ENCODE measurements at regions not wholly inside any gene's neighbourhood (a gene's known extent, or its start where the extent isn't known, plus 50 kb on each side); places are given as distances from the start of the nearest gene placed in this dataset.
A peak's percentile ranks its signal among the peaks of the same experiment; 100 is the strongest.
"Not testable (repeated sequence)": the region's sequence is repeated elsewhere in the genome, so short reads cannot be mapped to it uniquely, and the experiment has no call there.

- no peak for DNase-seq
These were observed 205.9 kb upstream of the VCX start for GRCh38 chrX:7637066-7637465.

DNA sequence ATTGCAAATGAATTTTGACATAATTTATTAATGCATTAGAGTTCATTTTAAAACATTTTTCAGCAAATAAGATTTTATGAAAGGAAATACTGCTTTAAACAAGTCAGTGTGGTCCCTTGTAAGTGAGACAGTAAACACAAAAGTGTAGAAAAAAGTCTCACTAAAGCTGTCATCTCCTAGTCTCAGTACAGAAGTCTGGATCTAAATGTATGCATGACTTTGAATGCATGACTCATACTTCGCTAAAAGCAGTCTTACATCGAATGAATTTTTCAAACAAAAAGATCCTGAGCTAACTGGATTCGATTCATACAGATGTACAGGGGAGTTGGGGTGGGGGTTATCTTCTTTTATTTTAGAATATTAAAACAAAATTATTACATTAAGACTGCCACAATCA, 207.4 kb upstream of the VCX start:
- no peak for DNase-seq

DNA sequence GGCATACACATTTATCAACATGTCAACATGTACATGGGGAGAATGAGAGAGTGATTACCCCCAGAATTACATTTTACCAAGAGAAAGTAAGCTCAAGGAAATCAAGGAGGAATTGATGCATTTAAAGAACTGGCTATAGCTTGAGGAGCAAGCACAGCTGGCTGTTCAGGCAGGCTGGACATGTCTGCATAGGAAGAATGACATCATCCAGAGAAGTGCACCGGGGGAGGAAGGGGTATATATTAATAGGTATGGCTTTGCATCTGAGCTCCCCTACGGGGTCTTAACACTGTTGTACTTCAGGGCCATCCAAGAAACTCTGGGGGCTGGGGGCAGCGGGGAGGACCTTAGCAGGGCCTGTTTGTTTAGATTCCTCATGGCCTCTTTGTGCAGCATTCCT, 222.4 kb upstream of the VCX start:
- no peak for DNase-seq

DNA sequence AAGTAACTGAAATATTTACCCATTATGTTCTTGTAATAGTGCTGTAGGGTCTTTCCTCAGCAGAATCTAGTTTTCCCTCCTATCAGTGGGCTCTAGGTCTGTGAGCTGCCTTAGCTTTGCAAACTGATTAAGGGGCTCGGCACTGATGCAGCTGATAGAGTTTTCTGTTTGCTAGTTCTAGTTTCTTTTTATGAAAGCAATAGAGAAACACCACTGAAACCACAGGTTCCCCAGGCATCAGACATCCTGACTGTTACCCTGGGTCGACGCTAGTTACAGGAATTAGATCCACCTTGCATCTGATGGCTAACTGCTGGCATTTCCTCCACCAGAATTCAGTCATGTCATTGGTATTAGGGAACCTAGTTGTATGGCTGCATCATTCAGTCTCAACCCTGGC, 225.0 kb upstream of the VCX start:
- DNase-seq, result no peak

GRCh38 chrX:7614616-7615015, 228.4 kb upstream of the VCX start:
- peak; percentile 1 for DNase-seq

DNA sequence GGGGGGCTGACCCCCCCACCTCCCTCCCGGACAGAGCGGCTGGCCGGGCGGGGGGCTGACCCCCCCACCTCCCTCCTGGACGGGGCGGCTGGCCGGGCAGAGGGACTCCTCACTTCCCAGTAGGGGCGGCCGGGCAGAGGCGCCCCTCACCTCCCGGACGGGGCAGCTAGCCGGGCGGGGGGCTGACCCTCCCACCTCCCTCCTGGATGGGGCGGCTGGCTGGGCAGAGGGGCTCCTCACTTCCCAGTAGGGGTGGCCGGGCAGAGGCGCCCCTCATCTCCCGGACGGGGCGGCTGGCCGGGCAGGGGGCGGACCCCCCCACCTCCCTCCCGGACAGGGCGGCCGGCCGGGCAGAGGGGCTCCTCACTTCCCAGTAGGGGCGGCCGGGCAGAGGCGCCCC, 234.3 kb upstream of the VCX start:
- DNase-seq, result not testable (repeated sequence)

GRCh38 chrX:7606039-7606652, 236.8 kb upstream of the VCX start:
- DNase-seq, result no peak

DNA sequence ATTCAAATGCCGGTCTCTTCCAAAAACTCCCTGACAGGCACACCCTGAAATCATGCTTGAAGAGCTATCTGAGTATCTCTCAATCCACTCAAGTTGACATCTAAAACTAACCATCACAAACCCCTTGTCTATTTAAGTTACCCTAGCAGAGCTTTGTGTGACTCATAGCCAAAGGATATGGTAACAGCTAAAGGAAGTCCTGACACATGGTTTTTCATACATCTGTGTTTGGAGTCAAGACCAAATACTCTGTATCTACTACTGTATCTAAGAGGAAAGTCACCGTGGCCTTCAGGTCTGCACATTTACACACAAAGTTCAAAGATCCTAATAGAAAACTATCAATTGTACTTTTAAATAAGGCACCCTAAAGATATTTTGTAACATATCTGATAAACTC, 239.6 kb upstream of the VCX start:
- no peak for DNase-seq

DNA sequence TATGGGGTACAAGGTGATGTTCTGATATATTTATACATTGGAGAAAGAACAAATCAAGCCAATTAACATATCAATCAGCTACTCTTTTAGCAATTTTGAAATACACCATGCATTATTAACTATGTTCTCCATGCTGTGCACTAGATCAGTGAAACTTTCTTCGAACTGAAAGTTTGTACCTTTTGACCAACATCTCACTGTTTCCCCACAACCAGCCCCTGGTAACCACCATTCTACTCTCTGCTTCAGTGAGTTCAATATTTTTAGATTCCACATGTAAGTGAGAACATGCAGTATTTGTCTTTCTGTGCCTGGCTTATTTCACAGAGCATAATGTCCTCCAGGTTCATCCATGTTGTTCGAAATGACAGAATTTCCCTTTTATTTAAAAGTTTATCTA, 246.1 kb upstream of the VCX start:
- DNase-seq, result no peak

DNA sequence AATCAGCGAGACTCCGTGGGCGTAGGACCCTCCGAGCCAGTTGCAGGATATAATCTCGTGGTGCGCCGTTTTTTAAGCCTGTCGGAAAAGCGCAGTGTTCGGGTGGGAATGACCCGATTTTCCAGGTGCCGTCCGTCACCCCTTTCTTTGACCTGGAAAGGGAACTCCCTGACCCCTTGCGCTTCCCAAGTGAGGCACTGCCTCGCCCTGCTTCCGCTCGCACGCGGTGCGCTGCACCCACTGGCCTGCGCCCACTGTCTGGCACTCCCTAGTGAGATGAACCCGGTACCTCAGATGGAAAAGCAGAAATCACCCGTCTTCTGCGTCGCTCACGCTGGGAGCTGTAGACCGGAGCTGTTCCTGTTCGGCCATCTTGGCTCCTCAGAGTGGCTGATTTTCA, 249.6 kb upstream of the VCX start:
- not testable (repeated sequence) for DNase-seq

GRCh38 chrX:7586126-7586525, 256.8 kb upstream of the VCX start:
- DNase-seq, result peak; percentile 12

DNA sequence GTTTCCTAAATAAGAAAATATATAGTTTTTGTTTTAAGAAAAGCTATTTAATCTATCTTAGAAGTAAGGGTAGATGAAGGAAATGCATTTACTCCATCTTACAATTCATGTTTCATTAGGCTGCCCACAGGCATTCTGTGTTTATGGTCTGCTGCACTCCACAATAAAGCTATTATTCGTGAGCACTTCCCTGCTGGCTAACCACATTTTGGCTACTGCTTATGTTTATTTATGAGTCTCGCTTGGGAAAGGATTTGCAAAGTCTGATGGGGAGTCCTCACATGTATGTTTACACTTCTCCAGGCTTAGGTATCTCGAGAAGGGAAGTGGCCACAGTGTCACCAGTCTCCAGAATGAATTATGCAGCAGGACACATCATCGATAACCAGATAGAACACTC, 260.8 kb upstream of the VCX start:
- no peak for DNase-seq

DNA sequence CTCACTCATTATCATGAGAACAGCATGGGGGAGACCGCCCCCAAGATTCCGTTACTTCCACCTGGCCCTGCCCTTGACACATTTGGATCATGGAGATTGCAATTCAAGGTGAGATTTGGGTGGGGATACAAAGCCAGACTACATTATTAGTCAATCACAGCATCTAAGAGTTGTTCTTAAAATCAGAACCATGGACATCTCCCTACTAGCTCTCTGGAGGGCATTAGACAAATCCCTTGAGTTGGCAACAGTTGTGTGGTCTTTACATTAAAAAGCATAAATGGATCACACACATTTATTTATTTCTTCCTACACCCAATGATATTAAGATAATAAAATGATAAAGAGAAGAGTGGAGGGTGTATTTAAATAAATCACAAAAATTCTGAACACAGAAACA, 262.8 kb upstream of the VCX start:
- DNase-seq, result no peak

GRCh38 chrX:7574325-7574724, 268.6 kb upstream of the VCX start:
- no peak for DNase-seq

GRCh38 chrX:7570432-7571029, 272.4 kb upstream of the VCX start:
- no peak for DNase-seq

DNA sequence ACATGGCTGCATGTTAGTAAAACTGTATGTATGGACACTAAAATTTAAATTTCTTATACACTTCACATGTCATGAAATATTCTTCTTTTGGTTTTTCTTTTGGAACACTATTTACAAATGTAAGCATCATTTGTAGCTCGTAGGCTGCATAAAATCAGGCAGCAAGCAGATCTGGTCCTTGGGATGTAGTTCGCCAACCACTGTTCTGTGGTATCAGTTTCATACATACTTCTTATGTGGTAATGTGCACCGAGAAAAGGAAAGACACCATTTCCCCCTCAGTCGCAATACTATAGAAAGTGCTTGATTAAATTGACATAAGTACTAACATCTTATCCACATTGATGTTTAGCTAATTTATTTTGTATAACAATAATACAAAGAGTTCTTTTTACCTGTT, 274.4 kb upstream of the VCX start:
- DNase-seq, result no peak

DNA sequence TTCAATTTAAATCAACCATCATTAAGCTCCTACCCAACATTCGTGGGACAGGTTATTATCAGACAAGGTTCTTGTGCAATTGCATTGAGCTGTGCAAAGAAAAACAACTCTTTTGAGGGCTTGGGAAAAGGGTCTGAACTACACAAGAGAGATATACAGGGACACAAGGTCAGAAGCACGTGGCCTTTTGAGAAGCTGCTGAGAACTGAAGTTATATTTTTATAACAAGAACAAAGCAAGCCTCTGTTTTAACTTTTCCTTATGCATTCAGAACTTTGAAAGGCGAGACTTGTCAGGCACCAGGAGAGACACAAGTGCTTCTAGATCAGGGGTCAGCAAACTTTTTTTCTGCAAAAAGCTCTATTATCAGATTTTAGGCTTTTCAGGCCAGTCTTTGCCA, 274.8 kb upstream of the VCX start:
- no peak for DNase-seq

- DNase-seq, result no peak
These were observed 290.2 kb upstream of the VCX start for GRCh38 chrX:7552760-7553159.

DNA sequence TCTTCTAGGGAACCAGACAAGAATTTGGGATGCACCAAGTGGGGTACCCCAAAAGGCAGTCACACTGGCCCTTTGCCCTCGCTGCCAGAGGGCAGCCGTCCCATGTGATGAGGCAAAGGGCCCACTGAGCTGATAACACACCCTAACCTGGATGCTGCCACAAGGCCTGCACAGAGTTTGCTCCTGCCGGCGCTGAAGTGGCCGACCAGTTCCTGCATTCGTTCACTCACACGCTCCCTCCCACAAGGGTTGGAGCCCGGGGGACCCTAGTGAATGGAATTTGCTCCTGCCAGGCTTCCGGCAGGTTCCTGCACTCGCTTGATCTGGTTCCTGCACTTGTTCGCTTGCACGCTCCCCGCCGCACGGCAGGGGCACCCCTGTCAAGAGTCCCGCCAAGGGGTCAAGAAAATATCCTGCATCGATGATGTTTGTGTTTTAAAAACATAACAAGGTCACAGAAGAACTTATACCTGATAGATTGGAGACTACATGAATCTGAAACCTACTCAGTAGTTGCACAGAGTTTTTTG, 296.4 kb upstream of the VCX start:
- no peak for DNase-seq

GRCh38 chrX:7545564-7545963, 297.4 kb upstream of the VCX start:
- DNase-seq, result no peak

DNA sequence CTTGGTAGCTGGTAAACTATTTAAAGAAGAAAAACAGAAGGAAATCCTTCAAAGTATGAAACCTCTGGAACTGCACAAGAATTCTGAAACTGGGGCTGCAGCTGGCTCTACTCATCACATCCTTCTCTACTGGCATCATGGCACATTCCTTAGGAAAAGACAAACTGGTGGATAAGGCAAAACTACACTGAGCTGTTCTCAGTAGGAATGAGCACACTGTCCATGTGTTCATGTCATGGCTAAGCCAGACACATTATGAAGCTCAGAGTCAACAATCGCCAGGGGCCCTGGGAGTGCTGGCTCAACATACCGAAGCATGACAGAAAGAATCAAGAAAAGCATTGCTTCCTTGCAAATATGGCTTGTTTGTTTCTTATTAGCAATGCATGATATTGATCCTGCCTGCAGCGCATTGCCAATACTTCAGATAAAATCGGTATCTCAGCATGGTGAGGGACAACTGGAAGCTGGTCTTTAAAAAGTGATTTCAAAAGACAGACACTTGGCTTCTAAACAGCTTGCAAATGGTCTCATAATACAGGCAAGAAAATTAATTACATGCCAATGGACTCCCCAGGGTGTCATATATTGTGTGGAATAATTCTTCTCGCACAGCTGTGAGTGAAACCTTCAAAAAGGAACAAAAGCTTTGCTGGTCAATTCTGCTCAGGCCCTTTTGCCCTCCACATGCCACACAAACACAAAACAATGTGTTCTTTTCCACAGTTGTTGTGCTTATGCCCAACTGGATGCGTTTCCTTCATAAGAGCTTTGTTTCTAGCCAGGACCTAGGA, 300.2 kb upstream of the VCX start:
- no peak for DNase-seq

- DNase-seq, result no peak
These were observed 320.1 kb upstream of the VCX start for GRCh38 chrX:7522860-7523259.

GRCh38 chrX:7515681-7516413, 327.1 kb upstream of the VCX start:
- no peak for DNase-seq

Measured in NCI-H2171 treated with DMSO at 0.1 percent for 48 hours (cell line).